ENCODE measurements at regions not wholly inside any gene's neighbourhood (a gene's known extent, or its start where the extent isn't known, plus 50 kb on each side); places are given as distances from the start of the nearest gene placed in this dataset.
"Not testable (repeated sequence)": the region's sequence is repeated elsewhere in the genome, so short reads cannot be mapped to it uniquely, and the experiment has no call there.

DNA sequence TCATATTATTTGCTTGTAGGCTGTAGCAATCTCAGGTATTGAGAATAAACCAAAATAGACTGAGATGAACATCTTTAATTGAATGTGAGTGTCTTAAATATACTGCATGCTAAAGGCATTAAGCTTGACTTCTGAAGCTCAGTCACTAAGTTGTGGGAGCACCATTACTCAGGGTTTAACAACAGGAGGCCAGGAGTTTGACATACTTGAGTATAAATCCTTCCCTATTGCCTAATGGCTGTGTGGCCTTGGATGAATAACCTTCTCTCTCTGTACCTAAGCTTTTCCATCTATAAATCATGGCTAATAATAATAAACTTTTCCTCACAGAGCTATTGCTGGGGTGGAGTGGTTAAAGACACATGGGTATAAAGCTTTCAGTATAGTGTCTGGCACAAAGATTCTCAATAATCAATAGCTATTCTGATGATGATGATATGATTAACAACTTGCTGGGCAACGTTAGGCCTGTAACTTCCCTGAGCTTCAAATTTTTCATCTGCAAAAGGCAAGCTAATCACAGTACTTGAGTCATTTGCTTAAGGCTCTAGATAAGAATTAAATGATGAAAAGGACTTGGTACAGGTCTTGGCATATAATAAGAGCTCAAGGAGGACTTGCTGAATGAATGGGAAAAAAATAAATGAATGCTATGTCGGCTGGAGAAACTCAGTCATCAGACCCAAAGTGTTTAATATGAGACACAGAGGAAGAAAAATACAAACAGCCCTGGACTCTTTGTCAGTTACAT lies 174.0 kb upstream of the IL12B start:
- DNase-seq: no peak

GRCh38 chr5:159504857-159505304 lies 174.6 kb upstream of the IL12B start:
- no peak for DNase-seq

DNA sequence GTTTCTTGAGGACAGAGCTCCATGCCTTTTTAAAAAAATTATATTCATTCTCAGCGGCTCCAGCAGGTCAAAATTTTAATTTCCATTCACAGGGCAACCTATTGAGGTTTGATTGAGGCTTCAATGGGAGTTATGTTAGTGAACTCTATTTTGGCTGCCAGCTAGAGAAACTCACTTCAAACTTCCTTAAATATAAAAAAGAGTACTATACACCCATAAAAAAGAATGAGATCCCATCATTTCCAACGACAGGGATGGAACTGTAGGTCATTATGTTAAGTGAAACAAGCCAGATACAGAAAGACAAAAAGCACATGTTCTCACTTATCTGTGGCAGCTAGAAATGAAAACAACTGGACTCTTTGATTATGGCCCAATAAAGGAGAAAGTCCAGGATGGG lies 176.8 kb upstream of the IL12B start:
- DNase-seq: no peak

DNA sequence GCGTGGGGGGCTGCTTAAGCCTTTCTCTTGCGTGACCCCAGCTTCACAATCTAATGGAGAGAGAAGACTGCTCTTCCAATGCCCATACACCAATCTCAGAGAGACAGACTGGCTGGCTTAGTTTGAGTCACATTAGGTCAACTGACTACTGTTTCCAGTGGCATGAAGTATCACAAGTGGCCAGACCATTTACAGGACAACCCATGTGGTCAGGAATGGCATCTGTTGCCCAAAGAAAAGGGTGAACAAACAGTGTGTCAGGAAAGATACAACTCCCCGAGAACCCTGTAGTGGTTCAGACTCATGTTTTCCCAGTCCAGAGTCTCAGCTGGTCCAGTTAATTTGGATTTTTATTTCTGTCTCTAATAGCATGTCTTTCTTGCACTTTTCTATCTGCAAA lies 177.4 kb upstream of the IL12B start:
- DNase-seq: no peak

DNA sequence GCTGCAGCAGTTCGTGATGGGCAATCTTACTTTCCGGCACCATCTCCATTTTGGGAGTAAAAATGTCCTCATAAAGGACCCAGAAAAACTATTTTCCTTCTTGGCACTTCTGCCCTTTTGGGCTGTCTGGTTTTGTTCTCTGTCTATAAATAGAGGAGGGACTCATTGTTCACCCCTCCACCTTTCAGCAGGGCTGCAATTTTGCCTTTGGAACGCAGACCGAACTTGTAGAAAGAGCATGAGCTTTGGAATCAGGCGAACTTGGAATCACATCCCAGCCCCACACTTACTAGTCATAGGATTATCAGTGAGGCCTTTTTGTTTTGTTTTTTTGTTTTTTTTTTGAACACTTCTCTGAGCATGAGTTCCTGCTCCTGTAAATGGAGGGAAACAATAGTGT lies 178.1 kb upstream of the IL12B start:
- DNase-seq: no peak

- no peak for DNase-seq
These were observed 178.8 kb upstream of the IL12B start for GRCh38 chr5:159509002-159509660.

GRCh38 chr5:159510282-159510681 lies 180.0 kb upstream of the IL12B start:
- no peak for DNase-seq

GRCh38 chr5:159511570-159511969 lies 181.3 kb upstream of the IL12B start:
- DNase-seq: no peak

GRCh38 chr5:159512064-159512463 lies 181.8 kb upstream of the IL12B start:
- DNase-seq: no peak

GRCh38 chr5:159514229-159514810 lies 184.0 kb upstream of the IL12B start:
- no peak for DNase-seq

GRCh38 chr5:159515197-159515596 lies 184.9 kb upstream of the IL12B start:
- no peak for DNase-seq

GRCh38 chr5:159515909-159516415 lies 185.7 kb upstream of the IL12B start:
- peak in 5 of 6 experiments; percentile 4 to 44 (median 20) for DNase-seq

GRCh38 chr5:159518371-159518770 lies 188.1 kb upstream of the IL12B start:
- DNase-seq: no peak

GRCh38 chr5:159519365-159519764 lies 189.1 kb upstream of the IL12B start:
- DNase-seq: no peak

GRCh38 chr5:159522841-159523240 lies 192.6 kb upstream of the IL12B start:
- no peak for DNase-seq

- DNase-seq: not testable (repeated sequence)
These were observed 194.0 kb upstream of the IL12B start for GRCh38 chr5:159524279-159524678.

DNA sequence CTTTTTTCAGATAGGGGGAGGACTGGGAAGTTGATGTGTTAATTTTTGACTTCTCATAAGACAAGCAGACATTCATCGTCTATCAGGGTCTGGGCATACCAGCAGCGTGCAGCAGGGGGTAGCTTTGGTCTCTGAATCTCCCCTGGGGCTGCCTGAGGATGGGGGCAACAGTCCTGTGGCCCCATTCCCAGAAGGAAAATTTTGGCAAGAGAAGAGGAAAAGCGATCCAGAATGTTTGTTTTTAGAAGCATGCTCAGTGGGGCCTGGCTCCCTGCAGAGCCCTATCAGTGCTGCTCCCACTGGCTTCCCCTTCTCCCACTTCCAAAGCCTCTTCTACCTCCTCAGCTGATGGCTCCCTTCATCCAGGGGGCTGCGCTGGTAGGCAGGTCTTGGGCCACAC lies 194.8 kb upstream of the IL12B start:
- no peak for DNase-seq

GRCh38 chr5:159527546-159528254 lies 197.4 kb upstream of the IL12B start:
- DNase-seq: no peak

DNA sequence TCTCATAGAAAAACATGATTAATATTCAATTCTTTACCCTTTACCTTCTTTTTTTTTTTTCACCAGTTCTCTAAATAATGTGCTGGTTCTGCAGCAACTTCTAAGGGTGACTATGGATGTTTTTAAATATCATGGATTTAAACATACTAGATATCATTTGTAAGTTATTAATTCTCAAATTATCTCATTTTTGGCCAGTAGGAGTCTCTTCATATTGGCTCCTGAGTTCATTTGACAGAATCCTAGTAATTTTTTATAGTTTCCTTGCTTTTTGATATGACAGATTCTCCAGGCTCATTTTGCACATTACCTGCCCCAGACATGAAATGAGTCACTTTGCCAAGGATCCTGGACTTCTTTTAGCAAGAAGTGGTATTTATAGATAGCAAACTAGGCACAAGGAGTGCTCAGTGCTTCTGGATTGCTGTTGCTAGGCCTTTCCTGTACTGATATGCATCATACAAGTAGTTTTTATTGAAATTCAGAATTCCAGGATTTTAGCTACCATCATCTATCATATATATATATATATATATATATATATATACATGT lies 201.3 kb upstream of the IL12B start:
- DNase-seq: no peak

- DNase-seq: no peak
These were observed 202.9 kb upstream of the IL12B start for GRCh38 chr5:159533197-159533596.

- DNase-seq: no peak
These were observed 205.9 kb upstream of the IL12B start for GRCh38 chr5:159536166-159536565.

GRCh38 chr5:159536646-159537045 lies 206.4 kb upstream of the IL12B start:
- no peak for DNase-seq

GRCh38 chr5:159539678-159540077 lies 209.4 kb upstream of the IL12B start:
- no peak for DNase-seq

All from stimulated activated naive CD4-positive, alpha-beta T cell (primary cell).